ENCODE measurements at regions not wholly inside any gene's neighbourhood (a gene's known extent, or its start where the extent isn't known, plus 50 kb on each side); places are given as distances from the start of the nearest gene placed in this dataset.

DNA sequence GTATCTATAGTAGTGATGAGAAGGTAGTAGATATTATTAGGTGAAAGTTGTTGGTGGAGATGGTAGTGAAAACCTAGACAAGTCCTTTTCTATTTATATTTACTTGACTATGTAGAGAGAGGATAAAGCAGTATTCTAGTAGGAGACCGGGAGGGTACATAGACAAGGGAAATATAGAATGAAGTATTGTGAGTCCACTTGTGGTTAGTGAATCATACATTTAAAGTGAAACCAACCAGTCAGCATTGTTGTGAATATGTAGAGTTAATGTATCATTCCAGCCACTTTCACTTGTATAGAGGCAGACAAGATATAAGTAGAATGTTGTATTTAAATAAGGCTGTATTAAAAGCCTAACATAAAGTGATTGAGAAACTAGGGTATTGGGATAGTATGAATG is 1711.3 kb upstream of the ACO1 start:
- DNase-seq (ENCODE audit: low read depth) = peak; percentile 27
- H3K4me3 ChIP-seq (ENCODE audit: low read depth, low read length) = no peak overlapping the region
- TF ChIP-seq, protein P1, sequence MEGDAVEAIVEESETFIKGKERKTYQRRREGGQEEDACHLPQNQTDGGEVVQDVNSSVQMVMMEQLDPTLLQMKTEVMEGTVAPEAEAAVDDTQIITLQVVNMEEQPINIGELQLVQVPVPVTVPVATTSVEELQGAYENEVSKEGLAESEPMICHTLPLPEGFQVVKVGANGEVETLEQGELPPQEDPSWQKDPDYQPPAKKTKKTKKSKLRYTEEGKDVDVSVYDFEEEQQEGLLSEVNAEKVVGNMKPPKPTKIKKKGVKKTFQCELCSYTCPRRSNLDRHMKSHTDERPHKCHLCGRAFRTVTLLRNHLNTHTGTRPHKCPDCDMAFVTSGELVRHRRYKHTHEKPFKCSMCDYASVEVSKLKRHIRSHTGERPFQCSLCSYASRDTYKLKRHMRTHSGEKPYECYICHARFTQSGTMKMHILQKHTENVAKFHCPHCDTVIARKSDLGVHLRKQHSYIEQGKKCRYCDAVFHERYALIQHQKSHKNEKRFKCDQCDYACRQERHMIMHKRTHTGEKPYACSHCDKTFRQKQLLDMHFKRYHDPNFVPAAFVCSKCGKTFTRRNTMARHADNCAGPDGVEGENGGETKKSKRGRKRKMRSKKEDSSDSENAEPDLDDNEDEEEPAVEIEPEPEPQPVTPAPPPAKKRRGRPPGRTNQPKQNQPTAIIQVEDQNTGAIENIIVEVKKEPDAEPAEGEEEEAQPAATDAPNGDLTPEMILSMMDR (conservative IDR thresholded peaks at IDR 0.05; ENCODE audit: low read depth, low read length) = no peak

GRCh38 chr9:30676651-30677050 is 1707.8 kb upstream of the ACO1 start:
- no peak overlapping the region for H3K4me3 ChIP-seq (ENCODE audit: low read depth, low read length)
- DNase-seq (ENCODE audit: low read depth) = no peak
- TF ChIP-seq, protein P1 (conservative IDR thresholded peaks at IDR 0.05; ENCODE audit: low read depth, low read length) = no peak

DNA sequence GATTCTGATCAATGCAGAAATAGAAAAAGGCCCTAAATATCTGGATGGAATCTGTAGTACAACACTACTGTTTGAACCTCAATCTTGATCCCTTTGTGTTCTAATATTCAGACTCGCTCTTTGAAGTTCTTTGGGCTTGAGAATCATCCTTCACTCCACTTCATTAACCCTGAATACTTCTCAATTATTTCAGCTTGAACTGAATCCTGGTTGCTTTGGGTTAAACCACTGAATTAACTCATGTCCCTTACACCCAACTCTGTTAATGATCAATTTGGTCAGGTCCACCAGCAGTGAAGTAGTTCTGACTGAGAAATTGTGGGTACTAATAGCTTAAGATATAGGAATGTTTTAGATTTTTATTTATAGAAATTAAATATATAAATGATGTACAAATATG is 1707.2 kb upstream of the ACO1 start:
- no peak overlapping the region for H3K4me3 ChIP-seq (ENCODE audit: low read depth, low read length)
- no peak for DNase-seq (ENCODE audit: low read depth)
- TF ChIP-seq, protein P1 (conservative IDR thresholded peaks at IDR 0.05; ENCODE audit: low read depth, low read length) = no peak

DNA sequence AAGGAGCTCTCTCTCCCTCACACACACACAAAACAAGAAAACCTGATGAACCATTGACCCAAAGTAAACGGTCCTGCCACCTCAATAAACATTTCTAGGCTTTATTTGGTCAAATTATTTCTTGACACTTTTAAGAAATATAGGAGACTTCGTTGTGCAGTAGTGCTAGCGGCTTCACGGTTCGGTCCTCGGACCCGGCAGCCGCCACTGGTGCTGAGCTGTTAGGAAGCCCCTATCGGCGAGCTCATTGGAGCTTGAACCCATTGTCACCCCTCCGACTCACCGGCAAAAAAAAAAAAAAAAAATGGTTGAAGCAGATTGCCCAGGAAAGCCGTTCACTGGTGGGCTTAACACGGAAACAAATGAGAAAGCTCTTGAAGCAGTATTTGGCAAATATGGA is 1695.6 kb upstream of the ACO1 start:
- no peak for DNase-seq (ENCODE audit: low read depth)
- H3K4me3 ChIP-seq (ENCODE audit: low read depth, low read length) = no peak overlapping the region
- TF ChIP-seq, protein P1 (conservative IDR thresholded peaks at IDR 0.05; ENCODE audit: low read depth, low read length) = no peak

- TF ChIP-seq, protein P1 (conservative IDR thresholded peaks at IDR 0.05; ENCODE audit: low read depth, low read length) = no peak
- no peak for DNase-seq (ENCODE audit: low read depth)
- H3K4me3 ChIP-seq (ENCODE audit: low read depth, low read length) = no peak overlapping the region
These were observed 1686.5 kb upstream of the ACO1 start for GRCh38 chr9:30697958-30698357.

- TF ChIP-seq, protein P1 (conservative IDR thresholded peaks at IDR 0.05; ENCODE audit: low read depth, low read length) = no peak
- H3K4me3 ChIP-seq (ENCODE audit: low read depth, low read length) = no peak overlapping the region
- DNase-seq (ENCODE audit: low read depth) = peak; percentile 2
These were observed 1672.9 kb upstream of the ACO1 start for GRCh38 chr9:30711591-30711990.

- TF ChIP-seq, protein P1 (conservative IDR thresholded peaks at IDR 0.05; ENCODE audit: low read depth, low read length) = no peak
- no peak overlapping the region for H3K4me3 ChIP-seq (ENCODE audit: low read depth, low read length)
- no peak for DNase-seq (ENCODE audit: low read depth)
These were observed 1671.2 kb upstream of the ACO1 start for GRCh38 chr9:30713243-30713642.

Measured in choroid plexus epithelial cell (primary cell).